ENCODE measurements at regions not wholly inside any gene's neighbourhood (a gene's known extent, or its start where the extent isn't known, plus 50 kb on each side); places are given as distances from the start of the nearest gene placed in this dataset.

DNA sequence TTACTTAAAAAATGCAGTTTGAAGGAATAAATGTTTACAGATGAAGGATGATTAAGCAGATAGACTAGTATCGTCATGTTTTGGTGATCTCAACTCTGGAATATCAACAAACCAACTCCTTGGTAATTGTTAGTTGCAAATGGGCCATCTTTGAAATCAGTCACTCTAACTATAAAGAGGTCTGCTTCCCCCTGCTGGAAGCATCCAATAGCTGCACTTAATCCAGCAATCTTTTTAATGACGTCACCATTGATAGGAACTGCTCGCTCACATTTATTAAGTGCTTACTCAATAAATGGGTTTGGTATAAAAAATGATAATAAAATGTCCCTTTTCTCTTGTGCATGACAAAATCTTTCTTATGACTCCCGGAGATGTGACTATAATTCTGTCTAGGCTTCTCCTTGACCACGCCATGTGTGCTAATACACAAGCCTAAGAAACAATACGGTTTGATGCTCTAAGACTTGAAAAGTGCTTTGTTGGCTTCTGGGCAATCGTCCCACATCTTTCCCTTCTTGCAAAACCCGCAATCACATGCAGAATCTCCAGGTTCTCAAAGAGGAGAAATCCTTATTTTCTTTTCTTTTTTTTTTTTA is 227.6 kb upstream of the POU1F1 start (continued):
- TF ChIP-seq, protein P1, sequence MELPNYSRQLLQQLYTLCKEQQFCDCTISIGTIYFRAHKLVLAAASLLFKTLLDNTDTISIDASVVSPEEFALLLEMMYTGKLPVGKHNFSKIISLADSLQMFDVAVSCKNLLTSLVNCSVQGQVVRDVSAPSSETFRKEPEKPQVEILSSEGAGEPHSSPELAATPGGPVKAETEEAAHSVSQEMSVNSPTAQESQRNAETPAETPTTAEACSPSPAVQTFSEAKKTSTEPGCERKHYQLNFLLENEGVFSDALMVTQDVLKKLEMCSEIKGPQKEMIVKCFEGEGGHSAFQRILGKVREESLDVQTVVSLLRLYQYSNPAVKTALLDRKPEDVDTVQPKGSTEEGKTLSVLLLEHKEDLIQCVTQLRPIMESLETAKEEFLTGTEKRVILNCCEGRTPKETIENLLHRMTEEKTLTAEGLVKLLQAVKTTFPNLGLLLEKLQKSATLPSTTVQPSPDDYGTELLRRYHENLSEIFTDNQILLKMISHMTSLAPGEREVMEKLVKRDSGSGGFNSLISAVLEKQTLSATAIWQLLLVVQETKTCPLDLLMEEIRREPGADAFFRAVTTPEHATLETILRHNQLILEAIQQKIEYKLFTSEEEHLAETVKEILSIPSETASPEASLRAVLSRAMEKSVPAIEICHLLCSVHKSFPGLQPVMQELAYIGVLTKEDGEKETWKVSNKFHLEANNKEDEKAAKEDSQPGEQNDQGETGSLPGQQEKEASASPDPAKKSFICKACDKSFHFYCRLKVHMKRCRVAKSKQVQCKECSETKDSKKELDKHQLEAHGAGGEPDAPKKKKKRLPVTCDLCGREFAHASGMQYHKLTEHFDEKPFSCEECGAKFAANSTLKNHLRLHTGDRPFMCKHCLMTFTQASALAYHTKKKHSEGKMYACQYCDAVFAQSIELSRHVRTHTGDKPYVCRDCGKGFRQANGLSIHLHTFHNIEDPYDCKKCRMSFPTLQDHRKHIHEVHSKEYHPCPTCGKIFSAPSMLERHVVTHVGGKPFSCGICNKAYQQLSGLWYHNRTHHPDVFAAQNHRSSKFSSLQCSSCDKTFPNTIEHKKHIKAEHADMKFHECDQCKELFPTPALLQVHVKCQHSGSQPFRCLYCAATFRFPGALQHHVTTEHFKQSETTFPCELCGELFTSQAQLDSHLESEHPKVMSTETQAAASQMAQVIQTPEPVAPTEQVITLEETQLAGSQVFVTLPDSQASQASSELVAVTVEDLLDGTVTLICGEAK (IDR thresholded peaks at IDR 0.05): no peak
- TF ChIP-seq, protein P1 (CRISPR knock-in tag; IDR thresholded peaks at IDR 0.05): no peak
- TF ChIP-seq, protein P2, sequence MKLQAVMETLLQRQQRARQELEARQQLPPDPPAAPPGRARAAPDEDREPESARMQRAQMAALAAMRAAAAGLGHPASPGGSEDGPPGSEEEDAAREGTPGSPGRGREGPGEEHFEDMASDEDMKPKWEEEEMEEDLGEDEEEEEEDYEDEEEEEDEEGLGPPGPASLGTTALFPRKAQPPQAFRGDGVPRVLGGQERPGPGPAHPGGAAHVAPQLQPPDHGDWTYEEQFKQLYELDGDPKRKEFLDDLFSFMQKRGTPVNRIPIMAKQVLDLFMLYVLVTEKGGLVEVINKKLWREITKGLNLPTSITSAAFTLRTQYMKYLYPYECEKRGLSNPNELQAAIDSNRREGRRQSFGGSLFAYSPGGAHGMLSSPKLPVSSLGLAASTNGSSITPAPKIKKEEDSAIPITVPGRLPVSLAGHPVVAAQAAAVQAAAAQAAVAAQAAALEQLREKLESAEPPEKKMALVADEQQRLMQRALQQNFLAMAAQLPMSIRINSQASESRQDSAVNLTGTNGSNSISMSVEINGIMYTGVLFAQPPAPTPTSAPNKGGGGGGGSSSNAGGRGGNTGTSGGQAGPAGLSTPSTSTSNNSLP (IDR thresholded peaks at IDR 0.05; ENCODE audit: borderline replicate concordance, low read depth, low read length): peak; percentile 66; the same call in 1 of the 2 replicates
- TF ChIP-seq ZNF780A (CRISPR knock-in tag; IDR thresholded peaks at IDR 0.05) (no peak), ZZZ3 (IDR thresholded peaks at IDR 0.05) (no peak), ZNF384 (IDR thresholded peaks at IDR 0.05; ENCODE audit: low read depth, low read length) (no peak), RCOR1 (IDR thresholded peaks at IDR 0.05; ENCODE audit: borderline replicate concordance in 1 of 2, low read depth in 2 of 2, low read length in 2 of 2) (no peak), ZNF12 (CRISPR knock-in tag; IDR thresholded peaks at IDR 0.05) (no peak), MYC (IDR thresholded peaks at IDR 0.05; ENCODE audit: low read depth, low read length) (no peak), MYC (CRISPR knock-in tag; IDR thresholded peaks at IDR 0.05; ENCODE audit: borderline replicate concordance, low read depth) (no peak), GTF2F1 (IDR thresholded peaks at IDR 0.05; ENCODE audit: low read depth, low read length) (no peak), RAD21 (CRISPR knock-in tag; conservative IDR thresholded peaks at IDR 0.05 in 1 of 2, IDR thresholded peaks at IDR 0.05 in 1 of 2) (peak in 1 of 2 experiments; percentile 53; a peak in 2 of 4 replicates), IRF2 (CRISPR knock-in tag; IDR thresholded peaks at IDR 0.05) (no peak)
- TF ChIP-seq, protein P3, sequence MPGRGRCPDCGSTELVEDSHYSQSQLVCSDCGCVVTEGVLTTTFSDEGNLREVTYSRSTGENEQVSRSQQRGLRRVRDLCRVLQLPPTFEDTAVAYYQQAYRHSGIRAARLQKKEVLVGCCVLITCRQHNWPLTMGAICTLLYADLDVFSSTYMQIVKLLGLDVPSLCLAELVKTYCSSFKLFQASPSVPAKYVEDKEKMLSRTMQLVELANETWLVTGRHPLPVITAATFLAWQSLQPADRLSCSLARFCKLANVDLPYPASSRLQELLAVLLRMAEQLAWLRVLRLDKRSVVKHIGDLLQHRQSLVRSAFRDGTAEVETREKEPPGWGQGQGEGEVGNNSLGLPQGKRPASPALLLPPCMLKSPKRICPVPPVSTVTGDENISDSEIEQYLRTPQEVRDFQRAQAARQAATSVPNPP (IDR thresholded peaks at IDR 0.05; ENCODE audit: borderline replicate concordance, insufficient read depth, insufficient read length): no peak
- TF ChIP-seq, protein P4, sequence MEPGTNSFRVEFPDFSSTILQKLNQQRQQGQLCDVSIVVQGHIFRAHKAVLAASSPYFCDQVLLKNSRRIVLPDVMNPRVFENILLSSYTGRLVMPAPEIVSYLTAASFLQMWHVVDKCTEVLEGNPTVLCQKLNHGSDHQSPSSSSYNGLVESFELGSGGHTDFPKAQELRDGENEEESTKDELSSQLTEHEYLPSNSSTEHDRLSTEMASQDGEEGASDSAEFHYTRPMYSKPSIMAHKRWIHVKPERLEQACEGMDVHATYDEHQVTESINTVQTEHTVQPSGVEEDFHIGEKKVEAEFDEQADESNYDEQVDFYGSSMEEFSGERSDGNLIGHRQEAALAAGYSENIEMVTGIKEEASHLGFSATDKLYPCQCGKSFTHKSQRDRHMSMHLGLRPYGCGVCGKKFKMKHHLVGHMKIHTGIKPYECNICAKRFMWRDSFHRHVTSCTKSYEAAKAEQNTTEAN (CRISPR knock-in tag; IDR thresholded peaks at IDR 0.05): no peak
